WTC11 (cell line): ENCODE measurements at regions not wholly inside any gene's neighbourhood (a gene's known extent, or its start where the extent isn't known, plus 50 kb on each side); places are given as distances from the start of the nearest gene placed in this dataset.

Source experiments
- E2F4 ChIP-seq: sonication (generic); formaldehyde crosslinking; IDR thresholded peaks from 2 replicates; pipeline ENCODE4 v1.8.1; 2022; ENCODE audit warnings: low read depth, mild to moderate bottlenecking, moderate library complexity, missing genetic modification reagents, borderline replicate concordance
- ESRRA ChIP-seq: sonication (generic); formaldehyde crosslinking; IDR thresholded peaks from 2 replicates; pipeline ENCODE4 v1.8.1; 2022; ENCODE audit warnings: mild to moderate bottlenecking, missing genetic modification reagents, borderline replicate concordance
- JUN ChIP-seq: sonication (generic); formaldehyde crosslinking; IDR thresholded peaks from 2 replicates; pipeline ENCODE4 v1.8.0; 2023; ENCODE audit warnings: mild to moderate bottlenecking, missing genetic modification reagents
- MAX ChIP-seq: sonication (generic); formaldehyde crosslinking; IDR thresholded peaks from 2 replicates; pipeline ENCODE4 v1.8.0; 2022; ENCODE audit warnings: mild to moderate bottlenecking, missing genetic modification reagents
- MYBL2 ChIP-seq: sonication (generic); formaldehyde crosslinking; IDR thresholded peaks from 2 replicates; pipeline ENCODE4 v1.8.1; 2023; ENCODE audit warnings: mild to moderate bottlenecking, moderate library complexity, missing genetic modification reagents
- SMAD4 ChIP-seq: sonication (generic); formaldehyde crosslinking; IDR thresholded peaks from 2 replicates; pipeline ENCODE4 v1.8.0; 2022; ENCODE audit warnings: mild to moderate bottlenecking, missing genetic modification reagents
- ZNF281 ChIP-seq: sonication (generic); formaldehyde crosslinking; IDR thresholded peaks from 2 replicates; pipeline ENCODE4 v1.8.0; 2023; ENCODE audit warnings: mild to moderate bottlenecking, missing genetic modification reagents
- TF ChIP-seq, protein P1 (sequence below): fragments of 200-600 bp; IDR thresholded peaks from 2 replicates; pipeline ENCODE4 v1.8.0; 2022; ENCODE audit warnings: antibody characterized with exemption

GRCh38 chr1:234731569-234732085, 121.6 kb upstream of the IRF2BP2 start:
- no peak for TF ChIP-seq E2F4
- TF ChIP-seq, protein P1, sequence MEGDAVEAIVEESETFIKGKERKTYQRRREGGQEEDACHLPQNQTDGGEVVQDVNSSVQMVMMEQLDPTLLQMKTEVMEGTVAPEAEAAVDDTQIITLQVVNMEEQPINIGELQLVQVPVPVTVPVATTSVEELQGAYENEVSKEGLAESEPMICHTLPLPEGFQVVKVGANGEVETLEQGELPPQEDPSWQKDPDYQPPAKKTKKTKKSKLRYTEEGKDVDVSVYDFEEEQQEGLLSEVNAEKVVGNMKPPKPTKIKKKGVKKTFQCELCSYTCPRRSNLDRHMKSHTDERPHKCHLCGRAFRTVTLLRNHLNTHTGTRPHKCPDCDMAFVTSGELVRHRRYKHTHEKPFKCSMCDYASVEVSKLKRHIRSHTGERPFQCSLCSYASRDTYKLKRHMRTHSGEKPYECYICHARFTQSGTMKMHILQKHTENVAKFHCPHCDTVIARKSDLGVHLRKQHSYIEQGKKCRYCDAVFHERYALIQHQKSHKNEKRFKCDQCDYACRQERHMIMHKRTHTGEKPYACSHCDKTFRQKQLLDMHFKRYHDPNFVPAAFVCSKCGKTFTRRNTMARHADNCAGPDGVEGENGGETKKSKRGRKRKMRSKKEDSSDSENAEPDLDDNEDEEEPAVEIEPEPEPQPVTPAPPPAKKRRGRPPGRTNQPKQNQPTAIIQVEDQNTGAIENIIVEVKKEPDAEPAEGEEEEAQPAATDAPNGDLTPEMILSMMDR, result no peak
- TF ChIP-seq SMAD4 (CRISPR knock-in tag), result no peak
- no peak for TF ChIP-seq MYBL2 (CRISPR knock-in tag)
- no peak for TF ChIP-seq MAX (CRISPR knock-in tag)
- no peak for TF ChIP-seq ZNF281 (CRISPR knock-in tag)
- no peak for TF ChIP-seq ESRRA
- TF ChIP-seq JUN (CRISPR knock-in tag), result no peak
